WERI-Rb-1 (cell line): ENCODE measurements at regions not wholly inside any gene's neighbourhood (a gene's known extent, or its start where the extent isn't known, plus 50 kb on each side); places are given as distances from the start of the nearest gene placed in this dataset.

Experiments
- DNase-seq: peaks from one replicate; pipeline ENCODE4 v3.0.0-alpha.2; 2020
- H3K27ac ChIP-seq: fragments of 250-450 bp; sonication (Bioruptor Pico); 2 replicates; pipeline ENCODE4 v1.5.1; 2020; ENCODE audit warnings: mild to moderate bottlenecking, moderate library complexity
- H3K27me3 ChIP-seq: fragments of 250-450 bp; sonication (Bioruptor Pico); 2 replicates; pipeline ENCODE4 v1.5.1; 2021; ENCODE audit warnings: mild to moderate bottlenecking, low read depth, moderate library complexity; ENCODE audit not compliant: insufficient read depth, severe bottlenecking
- H3K36me3 ChIP-seq: fragments of 250-450 bp; sonication (Bioruptor Pico); 2 replicates; pipeline ENCODE4 v1.5.1; 2020; ENCODE audit warnings: mild to moderate bottlenecking, moderate library complexity
- H3K4me3 ChIP-seq: 2 replicates; pipeline ENCODE4 v1.5.1; 2011; ENCODE audit warnings: low read depth, mild to moderate bottlenecking, control low read depth, low read length
- H3K9me3 ChIP-seq: fragments of 250-450 bp; sonication (Bioruptor Pico); 2 replicates; pipeline ENCODE4 v1.5.1; 2021; ENCODE audit warnings: mild to moderate bottlenecking, moderate library complexity; ENCODE audit not compliant: severe bottlenecking
- TF ChIP-seq, protein P1 (sequence below): IDR thresholded peaks from 2 replicates; pipeline ENCODE4 v1.5.1; 2011; ENCODE audit warnings: low read depth, mild to moderate bottlenecking, control low read depth, inconsistent platforms, low read length

DNA sequence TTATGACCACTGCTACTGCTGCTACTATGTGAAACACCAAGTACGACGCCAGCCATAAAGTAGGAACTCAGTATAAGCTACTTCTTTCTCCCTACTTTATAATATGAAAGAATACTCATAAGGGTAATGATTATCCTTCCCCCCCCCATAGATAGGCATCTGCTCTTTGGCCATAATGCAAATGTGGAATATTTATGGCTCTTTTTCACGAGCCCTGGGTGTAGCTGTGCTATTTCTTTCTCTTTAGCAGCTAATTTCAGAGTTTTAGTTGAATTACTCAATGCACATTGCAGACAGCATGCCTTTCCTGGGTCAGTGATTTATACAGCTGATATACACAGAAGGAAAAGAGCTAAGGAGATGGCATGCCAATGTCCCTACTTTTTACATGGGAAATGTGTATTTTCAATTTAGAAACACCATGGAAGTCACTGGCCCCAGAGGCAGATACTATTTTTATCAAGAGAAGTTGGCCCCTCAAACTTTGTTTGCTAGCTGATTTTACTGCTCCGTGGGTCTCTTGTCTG lies 234.1 kb upstream of the KIAA1217 start:
- Histone ChIP-seq H3K27me3 (no peaks in the 10 kb centered on the region), H3K9me3 (no peaks in the 10 kb centered on the region), H3K36me3 (no peaks in the 10 kb centered on the region), H3K4me3 (no peak overlapping the region), H3K27ac (no peak overlapping the region)
- TF ChIP-seq, protein P1, sequence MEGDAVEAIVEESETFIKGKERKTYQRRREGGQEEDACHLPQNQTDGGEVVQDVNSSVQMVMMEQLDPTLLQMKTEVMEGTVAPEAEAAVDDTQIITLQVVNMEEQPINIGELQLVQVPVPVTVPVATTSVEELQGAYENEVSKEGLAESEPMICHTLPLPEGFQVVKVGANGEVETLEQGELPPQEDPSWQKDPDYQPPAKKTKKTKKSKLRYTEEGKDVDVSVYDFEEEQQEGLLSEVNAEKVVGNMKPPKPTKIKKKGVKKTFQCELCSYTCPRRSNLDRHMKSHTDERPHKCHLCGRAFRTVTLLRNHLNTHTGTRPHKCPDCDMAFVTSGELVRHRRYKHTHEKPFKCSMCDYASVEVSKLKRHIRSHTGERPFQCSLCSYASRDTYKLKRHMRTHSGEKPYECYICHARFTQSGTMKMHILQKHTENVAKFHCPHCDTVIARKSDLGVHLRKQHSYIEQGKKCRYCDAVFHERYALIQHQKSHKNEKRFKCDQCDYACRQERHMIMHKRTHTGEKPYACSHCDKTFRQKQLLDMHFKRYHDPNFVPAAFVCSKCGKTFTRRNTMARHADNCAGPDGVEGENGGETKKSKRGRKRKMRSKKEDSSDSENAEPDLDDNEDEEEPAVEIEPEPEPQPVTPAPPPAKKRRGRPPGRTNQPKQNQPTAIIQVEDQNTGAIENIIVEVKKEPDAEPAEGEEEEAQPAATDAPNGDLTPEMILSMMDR: no peak
- no peak for DNase-seq

DNA sequence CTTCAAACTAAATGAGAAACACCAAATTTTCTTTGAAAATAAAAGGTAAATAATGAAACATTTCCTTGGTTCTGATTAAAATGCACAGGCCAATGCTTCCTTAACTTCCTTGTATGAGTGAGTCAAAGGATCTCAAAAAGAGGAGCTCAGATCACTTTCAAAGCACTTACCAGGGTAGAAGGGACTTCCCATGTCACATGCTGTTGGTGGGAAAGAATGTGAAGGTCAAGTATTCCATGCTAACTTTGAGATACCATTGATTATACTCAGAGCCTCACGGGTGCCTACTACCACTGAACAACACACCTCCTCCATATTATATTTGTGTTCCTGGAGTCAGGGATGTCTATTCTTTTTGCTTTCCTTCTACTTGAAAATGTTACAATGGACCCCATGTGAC lies 233.5 kb upstream of the KIAA1217 start:
- no peak for DNase-seq

DNA sequence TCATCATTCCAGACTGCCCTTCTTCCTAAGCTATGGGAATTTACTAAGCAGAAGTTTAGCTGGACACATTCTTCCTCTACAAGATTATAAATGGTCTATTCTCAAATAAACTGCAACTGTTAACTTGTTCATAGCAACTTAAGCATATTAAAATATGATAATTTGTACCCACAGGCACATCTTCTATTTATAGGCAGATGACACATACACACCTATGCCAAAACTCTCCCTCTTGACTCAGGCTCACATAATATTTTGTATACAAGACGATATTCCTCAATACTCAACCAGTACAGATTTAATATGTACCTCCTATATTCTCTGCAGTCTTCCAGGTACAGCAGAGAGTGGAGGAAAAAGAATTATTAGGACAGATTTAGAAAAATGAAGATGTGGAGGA lies 232.7 kb upstream of the KIAA1217 start:
- Histone ChIP-seq H3K36me3 (no peaks in the 10 kb centered on the region), H3K4me3 (no peak overlapping the region), H3K27ac (no peak overlapping the region), H3K9me3 (no peaks in the 10 kb centered on the region), H3K27me3 (no peaks in the 10 kb centered on the region)
- TF ChIP-seq, protein P1: no peak
- no peak for DNase-seq

More for the DNA sequence above, 233.5 kb upstream of the KIAA1217 start:
- no peaks in the 10 kb centered on the region for H3K27me3 ChIP-seq
- TF ChIP-seq, protein P1: no peak
- H3K9me3 ChIP-seq: no peaks in the 10 kb centered on the region
- H3K27ac ChIP-seq: no peak overlapping the region
- no peak overlapping the region for H3K4me3 ChIP-seq
- no peaks in the 10 kb centered on the region for H3K36me3 ChIP-seq

DNA sequence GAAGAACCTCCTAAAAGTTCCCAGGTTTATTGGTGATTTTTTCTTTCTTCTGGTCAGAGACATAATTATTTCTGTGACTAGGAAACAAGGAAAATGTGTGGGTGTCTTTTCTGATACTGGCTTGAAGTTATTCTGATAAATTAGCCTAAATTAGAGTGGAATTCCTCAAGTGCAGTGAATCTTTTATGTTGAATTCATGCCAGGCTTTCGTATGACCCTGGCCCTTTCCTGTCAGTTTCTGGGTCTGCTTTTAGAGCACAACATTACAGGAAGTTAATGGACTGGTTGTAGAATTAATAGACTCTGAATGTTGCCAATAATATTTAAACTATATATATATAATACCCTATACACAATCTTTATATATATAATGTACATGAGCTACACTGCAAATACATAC lies 230.6 kb upstream of the KIAA1217 start:
- H3K27ac ChIP-seq: no peak overlapping the region
- H3K36me3 ChIP-seq: no peaks in the 10 kb centered on the region
- TF ChIP-seq, protein P1: no peak
- H3K27me3 ChIP-seq: no peaks in the 10 kb centered on the region
- DNase-seq: no peak
- H3K9me3 ChIP-seq: no peaks in the 10 kb centered on the region
- H3K4me3 ChIP-seq: no peak overlapping the region

DNA sequence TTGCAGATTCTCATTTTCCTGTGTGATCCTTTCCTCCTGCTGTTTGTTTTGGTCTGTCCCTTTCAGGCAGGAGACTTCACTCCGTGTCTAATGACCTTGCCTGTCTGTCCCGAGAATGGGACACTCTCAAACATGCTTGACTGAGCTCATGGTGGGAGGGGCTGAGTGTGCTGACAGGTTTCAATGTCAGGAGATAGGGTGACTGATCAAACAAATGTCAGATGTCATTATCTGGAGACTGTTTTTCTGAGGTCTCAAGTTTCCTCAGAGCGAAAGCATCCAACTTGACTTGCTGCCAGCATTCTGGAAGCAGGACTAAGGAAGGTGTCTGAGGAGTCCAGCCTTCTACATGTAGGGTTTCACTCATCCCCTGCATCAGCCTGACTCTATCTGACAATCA lies 228.8 kb upstream of the KIAA1217 start:
- TF ChIP-seq, protein P1: no peak
- H3K4me3 ChIP-seq: no peak overlapping the region
- DNase-seq: no peak
- H3K36me3 ChIP-seq: no peaks in the 10 kb centered on the region
- no peaks in the 10 kb centered on the region for H3K9me3 ChIP-seq
- no peaks in the 10 kb centered on the region for H3K27me3 ChIP-seq
- no peak overlapping the region for H3K27ac ChIP-seq
